AG04450 (cell line): ENCODE measurements at regions not wholly inside any gene's neighbourhood (a gene's known extent, or its start where the extent isn't known, plus 50 kb on each side); places are given as distances from the start of the nearest gene placed in this dataset.

Experiments
- CTCF ChIA-PET: fragments of 300-600, 350-600 bp; formaldehyde crosslinking; extraction: SDS; loops from one replicate; lab custom pipeline; 2022; ENCODE audit warnings: antibody characterized with exemption, inconsistent platforms; lab: Charles Lee
- POLR2A ChIA-PET: fragments of 350-600 bp; formaldehyde crosslinking; extraction: SDS; loops from one replicate; lab custom pipeline; 2021; ENCODE audit warnings: antibody characterized with exemption, inconsistent platforms; lab: Yijun Ruan, JAX
- DNase-seq: peaks from one replicate; pipeline ENCODE4 v3.0.0-alpha.2; 2011; ENCODE audit warnings: low read depth, low spot score
- H3K27ac ChIP-seq: one replicate; pipeline ENCODE4 v1.5.1; 2012; ENCODE audit warnings: low read depth, low read length, control low read depth
- H3K27me3 ChIP-seq: one replicate; pipeline ENCODE4 v1.6.0; 2012; ENCODE audit warnings: low read length; ENCODE audit not compliant: control insufficient read depth, insufficient read depth
- H3K4me3 ChIP-seq: 2 replicates; pipeline ENCODE4 v1.5.1; 2011; ENCODE audit warnings: mild to moderate bottlenecking, low read depth, low read length, control low read depth
- H3K9me3 ChIP-seq: 2 replicates; pipeline ENCODE4 v1.5.1; 2012; ENCODE audit warnings: low read length; ENCODE audit not compliant: control insufficient read depth, insufficient read depth
- TF ChIP-seq, protein P1 (sequence below): IDR thresholded peaks from 2 replicates; pipeline ENCODE4 v1.5.1; 2011; ENCODE audit warnings: low read depth, low read length, control low read depth, inconsistent platforms

DNA sequence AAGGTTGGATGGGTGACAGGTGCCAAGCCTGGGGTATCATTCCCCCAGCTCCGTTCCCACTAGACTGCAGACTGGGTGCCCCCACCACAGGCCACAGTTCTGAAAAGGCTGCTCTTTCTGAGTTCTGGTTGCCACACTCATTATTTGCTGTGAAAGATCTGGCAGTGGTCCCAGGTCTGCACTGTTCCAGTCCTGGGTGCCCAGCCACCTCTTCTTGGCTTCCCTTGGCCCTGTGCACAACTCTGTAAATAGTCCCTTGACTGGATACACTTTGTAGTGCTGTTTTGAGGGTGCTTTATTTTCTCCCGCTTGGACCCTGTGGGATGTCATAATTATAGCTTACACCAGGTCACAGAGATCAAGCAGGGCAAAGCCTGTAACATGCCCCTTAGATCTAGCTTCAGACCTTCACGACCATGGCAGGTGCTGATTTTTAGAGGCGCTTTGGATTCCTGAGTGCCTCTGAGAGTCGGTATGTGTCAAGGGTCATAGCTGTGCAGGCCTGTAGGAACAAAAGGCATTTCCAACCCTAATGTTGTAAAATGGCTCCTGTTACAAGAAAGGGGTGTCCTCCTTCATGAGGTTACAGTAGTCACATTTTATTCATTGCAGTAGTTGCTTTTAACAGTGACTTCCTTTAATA, 344.9 kb downstream of the ICE1 start:
- H3K4me3 ChIP-seq = no peak overlapping the region
- POLR2A ChIA-PET = no interaction called here
- peaks cover 48% of the 10 kb centered on the region for H3K9me3 ChIP-seq
- DNase-seq = no peak
- TF ChIP-seq, protein P1, sequence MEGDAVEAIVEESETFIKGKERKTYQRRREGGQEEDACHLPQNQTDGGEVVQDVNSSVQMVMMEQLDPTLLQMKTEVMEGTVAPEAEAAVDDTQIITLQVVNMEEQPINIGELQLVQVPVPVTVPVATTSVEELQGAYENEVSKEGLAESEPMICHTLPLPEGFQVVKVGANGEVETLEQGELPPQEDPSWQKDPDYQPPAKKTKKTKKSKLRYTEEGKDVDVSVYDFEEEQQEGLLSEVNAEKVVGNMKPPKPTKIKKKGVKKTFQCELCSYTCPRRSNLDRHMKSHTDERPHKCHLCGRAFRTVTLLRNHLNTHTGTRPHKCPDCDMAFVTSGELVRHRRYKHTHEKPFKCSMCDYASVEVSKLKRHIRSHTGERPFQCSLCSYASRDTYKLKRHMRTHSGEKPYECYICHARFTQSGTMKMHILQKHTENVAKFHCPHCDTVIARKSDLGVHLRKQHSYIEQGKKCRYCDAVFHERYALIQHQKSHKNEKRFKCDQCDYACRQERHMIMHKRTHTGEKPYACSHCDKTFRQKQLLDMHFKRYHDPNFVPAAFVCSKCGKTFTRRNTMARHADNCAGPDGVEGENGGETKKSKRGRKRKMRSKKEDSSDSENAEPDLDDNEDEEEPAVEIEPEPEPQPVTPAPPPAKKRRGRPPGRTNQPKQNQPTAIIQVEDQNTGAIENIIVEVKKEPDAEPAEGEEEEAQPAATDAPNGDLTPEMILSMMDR = no peak
- H3K27ac ChIP-seq = no peak overlapping the region
- CTCF ChIA-PET = no interaction called here
- H3K27me3 ChIP-seq = no peaks in the 10 kb centered on the region

DNA sequence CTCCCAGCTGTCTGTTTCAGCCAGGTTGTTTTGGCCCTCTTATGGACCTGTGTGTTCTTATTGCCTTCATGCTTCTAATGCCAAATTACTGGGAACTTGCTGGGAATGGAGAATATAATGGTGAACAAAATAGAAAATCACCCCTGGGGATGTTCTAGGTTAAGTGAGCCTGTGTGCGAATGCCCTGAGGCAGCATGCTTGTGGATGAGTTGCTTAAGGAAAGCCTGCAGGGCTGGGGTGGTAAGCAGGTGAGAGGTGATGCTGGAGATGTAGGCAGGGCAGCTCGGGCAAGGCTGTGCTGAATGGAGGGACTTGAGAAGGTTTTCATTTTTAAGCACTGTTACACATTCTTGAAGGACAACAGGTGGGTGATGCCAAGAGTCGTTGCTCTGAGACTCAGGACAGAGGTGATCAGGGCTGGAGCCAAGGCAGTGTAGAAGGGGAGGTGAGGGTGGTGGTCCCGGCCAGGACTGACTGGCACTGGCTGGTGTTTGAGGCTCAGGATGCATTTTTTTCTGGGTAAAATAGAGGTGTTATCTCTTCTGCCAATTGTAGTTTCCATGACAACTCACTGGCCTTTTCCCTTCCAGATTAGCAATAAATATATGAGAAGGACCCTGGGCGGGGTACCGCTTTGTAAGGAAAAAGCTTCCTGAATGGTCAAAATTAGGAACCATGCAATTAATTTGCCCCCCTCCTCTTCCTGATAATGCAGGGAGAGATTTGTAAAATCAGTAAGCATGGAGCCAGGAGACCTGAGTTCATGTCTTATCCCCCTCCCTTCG, 342.8 kb downstream of the ICE1 start:
- CTCF ChIA-PET = no interaction called here
- POLR2A ChIA-PET = no interaction called here

DNA sequence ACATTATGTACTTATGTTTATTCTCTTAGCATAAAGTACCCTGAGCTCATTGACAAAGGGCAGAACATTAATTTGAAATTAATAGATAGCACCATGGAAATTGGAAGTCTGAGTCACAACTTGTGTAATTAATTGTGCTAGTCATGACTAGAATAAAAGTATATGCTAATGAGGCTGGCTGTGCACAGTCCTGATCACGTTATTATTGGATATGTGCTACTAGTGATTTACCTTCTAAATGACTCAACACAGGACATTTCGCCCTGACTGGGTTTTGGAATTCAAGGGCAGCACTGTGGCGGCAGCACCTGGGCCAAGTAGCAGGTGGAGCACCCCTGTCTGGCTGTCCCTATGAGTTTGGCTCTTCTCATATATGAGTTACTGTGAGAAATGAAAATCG, 341.8 kb downstream of the ICE1 start:
- Histone ChIP-seq H3K4me3 (no peak overlapping the region), H3K27ac (no peak overlapping the region), H3K27me3 (no peaks in the 10 kb centered on the region), H3K9me3 (peaks cover 36% of the 10 kb centered on the region)
- TF ChIP-seq, protein P1 = no peak
- ChIA-PET POLR2A (no interaction called here), CTCF (no interaction called here)
- no peak for DNase-seq

More for the DNA sequence above, 342.8 kb downstream of the ICE1 start:
- Histone ChIP-seq H3K4me3 (no peak overlapping the region), H3K27ac (no peak overlapping the region), H3K27me3 (no peaks in the 10 kb centered on the region), H3K9me3 (peaks cover 38% of the 10 kb centered on the region)
- DNase-seq = no peak
- TF ChIP-seq, protein P1 = no peak

DNA sequence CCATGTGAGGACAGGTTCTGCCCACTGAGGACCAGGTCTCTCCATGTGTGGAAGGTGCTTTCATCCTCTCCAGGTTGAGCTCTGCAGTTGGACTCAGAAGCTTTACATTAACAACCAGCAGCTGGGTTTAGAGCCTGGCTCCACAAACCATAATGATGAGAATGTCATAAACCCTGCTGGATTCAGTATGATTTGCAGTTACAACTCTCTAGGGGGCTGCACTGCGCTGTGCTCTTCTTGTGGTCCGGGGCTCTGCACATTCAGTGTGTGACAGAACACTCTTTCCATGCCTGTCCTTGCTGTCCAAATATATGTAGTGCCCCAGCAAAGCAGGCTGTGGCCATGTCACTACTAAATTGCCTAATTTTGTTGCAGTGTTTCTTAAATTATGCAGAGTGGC, 334.3 kb downstream of the ICE1 start:
- TF ChIP-seq, protein P1 = no peak
- CTCF ChIA-PET = no interaction called here
- H3K27ac ChIP-seq = no peak overlapping the region
- no peak for DNase-seq
- no peaks in the 10 kb centered on the region for H3K27me3 ChIP-seq
- H3K4me3 ChIP-seq = no peak overlapping the region
- POLR2A ChIA-PET = no interaction called here
- H3K9me3 ChIP-seq = peaks cover 21% of the 10 kb centered on the region; the same call in 1 of the 2 replicates

DNA sequence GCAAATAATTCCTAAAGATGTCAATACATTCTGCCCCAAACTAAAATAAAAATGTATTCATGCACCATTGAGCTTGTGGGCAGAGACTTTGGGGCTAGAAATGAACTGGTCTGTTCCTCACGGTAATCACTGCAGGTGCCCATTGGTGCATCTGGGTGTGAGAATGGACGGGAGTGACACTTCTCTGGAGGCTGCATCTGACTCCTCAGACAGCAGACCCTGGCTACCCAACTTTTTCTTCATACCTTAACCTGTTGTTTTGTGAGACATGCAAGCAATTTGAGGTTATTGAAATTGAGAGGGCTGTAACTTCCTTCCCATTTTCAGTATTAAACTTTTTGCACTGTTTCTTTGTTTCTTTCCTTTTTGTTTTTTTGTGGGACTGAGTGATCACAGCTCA, 333.4 kb downstream of the ICE1 start:
- POLR2A ChIA-PET = no interaction called here
- peaks cover 19% of the 10 kb centered on the region; the same call in 1 of the 2 replicates for H3K9me3 ChIP-seq
- TF ChIP-seq, protein P1 = no peak
- CTCF ChIA-PET = no interaction called here
- no peak overlapping the region for H3K27ac ChIP-seq
- no peak for DNase-seq
- no peak overlapping the region for H3K4me3 ChIP-seq
- no peaks in the 10 kb centered on the region for H3K27me3 ChIP-seq
